Activated naive CD8-positive, alpha-beta T cell treated with anti-CD3 and anti-CD28 coated beads for 36 hours (primary cell): ENCODE measurements at regions not wholly inside any gene's neighbourhood (a gene's known extent, or its start where the extent isn't known, plus 50 kb on each side); places are given as distances from the start of the nearest gene placed in this dataset.

Source experiments
- DNase-seq: peaks from one replicate; pipeline ENCODE4 v3.0.0; 2021
- H3K27ac Mint-ChIP-seq: one replicate; pipeline ENCODE4 v1.8.0; 2022; ENCODE audit warnings: mild to moderate bottlenecking, moderate library complexity, mixed read lengths
- H3K27me3 Mint-ChIP-seq: one replicate; pipeline ENCODE4 v1.8.0; 2022; ENCODE audit warnings: mild to moderate bottlenecking, mixed read lengths
- H3K36me3 Mint-ChIP-seq: one replicate; pipeline ENCODE4 v1.8.0; 2021; ENCODE audit warnings: mild to moderate bottlenecking, mixed read lengths
- H3K4me1 Mint-ChIP-seq: one replicate; pipeline ENCODE4 v1.8.0; 2021; ENCODE audit warnings: mixed read lengths
- H3K4me3 Mint-ChIP-seq: one replicate; pipeline ENCODE4 v1.8.0; 2022; ENCODE audit warnings: mild to moderate bottlenecking, moderate library complexity, mixed read lengths
- H3K9me3 Mint-ChIP-seq: one replicate; pipeline ENCODE4 v1.8.0; 2022; ENCODE audit warnings: mixed read lengths

DNA sequence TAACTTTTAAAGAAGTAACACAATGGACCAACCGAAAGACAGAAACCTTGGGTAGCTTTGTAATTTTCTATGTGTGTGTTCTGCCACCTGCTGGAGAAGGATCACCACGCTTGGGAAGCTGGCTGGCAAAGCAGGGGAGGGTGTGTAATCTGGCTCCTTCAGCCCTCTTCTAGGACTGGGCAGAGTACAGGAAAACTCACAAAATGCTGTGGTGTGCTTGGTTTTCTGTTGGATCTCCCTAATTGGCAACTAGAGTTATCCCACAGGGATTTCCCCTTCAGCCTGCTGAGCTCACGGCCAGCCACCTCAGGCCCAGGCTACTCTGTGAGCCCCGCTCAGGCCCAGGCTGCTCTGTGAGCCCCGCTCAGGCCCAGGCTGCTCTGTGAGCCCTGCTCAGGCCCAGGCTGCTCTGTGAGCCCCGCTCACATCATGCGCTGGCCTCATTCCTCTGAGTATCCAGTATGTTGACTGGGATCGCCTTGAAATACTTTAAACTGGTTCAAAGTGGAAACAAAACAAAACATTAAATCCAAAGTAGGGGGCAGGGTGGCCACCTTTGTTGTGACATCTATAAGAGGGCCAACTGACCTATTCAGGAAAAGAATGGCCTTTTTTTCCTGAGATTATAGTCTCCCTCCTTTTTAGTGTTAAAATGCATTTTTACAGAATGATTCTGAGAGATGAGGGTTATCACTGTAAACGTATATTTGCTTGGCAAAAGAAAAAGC, 52.0 kb upstream of the RNU6-8 start:
- Mint-ChIP-seq H3K27me3 (no peaks in the 10 kb centered on the region), H3K4me3 (no peak overlapping the region), H3K9me3 (no peaks in the 10 kb centered on the region), H3K4me1 (peaks cover 17% of the 10 kb centered on the region), H3K27ac (no peak overlapping the region), H3K36me3 (no peaks in the 10 kb centered on the region)
- peak; percentile 26 for DNase-seq

DNA sequence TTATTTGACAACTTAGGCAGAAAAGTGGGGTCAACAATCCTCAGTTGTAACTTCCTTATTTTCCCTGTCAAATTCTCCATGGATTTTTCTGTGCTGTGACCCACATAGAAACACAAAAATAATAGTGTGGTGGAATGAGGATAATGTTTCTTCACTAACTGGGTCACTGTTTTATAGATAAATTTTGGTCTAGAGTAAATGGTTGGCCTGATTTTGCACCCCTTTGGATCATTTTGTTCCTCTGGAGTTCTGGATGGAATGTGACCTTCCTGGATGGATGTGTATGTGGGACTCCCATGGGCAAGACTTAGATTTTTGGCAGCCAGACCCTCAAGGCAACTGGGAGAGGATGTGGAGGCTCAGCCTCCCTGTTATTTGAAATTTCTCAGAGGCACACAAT, 52.7 kb upstream of the RNU6-8 start:
- Mint-ChIP-seq H3K27me3 (no peaks in the 10 kb centered on the region), H3K4me3 (no peak overlapping the region), H3K27ac (no peak overlapping the region), H3K36me3 (no peaks in the 10 kb centered on the region), H3K9me3 (no peaks in the 10 kb centered on the region), H3K4me1 (peaks cover 17% of the 10 kb centered on the region)
- DNase-seq: no peak

DNA sequence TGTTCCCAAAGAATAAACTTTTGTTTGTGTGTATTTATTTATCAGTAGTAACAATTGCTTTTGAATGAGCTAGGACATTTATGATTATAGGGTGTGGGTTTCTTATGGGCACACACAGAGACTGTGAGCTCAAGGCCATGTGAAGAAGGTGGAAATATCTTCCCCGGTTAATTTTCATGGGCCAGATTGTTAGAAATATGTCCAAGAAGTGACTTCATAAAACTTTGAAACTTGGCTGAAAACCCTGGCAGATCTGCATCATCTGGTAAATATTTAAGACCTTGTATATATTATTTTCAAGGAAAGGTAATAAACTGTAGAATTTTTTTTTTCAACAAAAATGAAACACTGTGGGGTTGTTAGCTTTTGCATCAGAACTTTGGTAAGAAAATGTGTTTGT, 53.5 kb upstream of the RNU6-8 start:
- H3K4me1 Mint-ChIP-seq: peaks cover 17% of the 10 kb centered on the region
- H3K36me3 Mint-ChIP-seq: no peaks in the 10 kb centered on the region
- H3K9me3 Mint-ChIP-seq: no peaks in the 10 kb centered on the region
- no peak overlapping the region for H3K4me3 Mint-ChIP-seq
- no peak overlapping the region for H3K27ac Mint-ChIP-seq
- no peak for DNase-seq
- no peaks in the 10 kb centered on the region for H3K27me3 Mint-ChIP-seq

DNA sequence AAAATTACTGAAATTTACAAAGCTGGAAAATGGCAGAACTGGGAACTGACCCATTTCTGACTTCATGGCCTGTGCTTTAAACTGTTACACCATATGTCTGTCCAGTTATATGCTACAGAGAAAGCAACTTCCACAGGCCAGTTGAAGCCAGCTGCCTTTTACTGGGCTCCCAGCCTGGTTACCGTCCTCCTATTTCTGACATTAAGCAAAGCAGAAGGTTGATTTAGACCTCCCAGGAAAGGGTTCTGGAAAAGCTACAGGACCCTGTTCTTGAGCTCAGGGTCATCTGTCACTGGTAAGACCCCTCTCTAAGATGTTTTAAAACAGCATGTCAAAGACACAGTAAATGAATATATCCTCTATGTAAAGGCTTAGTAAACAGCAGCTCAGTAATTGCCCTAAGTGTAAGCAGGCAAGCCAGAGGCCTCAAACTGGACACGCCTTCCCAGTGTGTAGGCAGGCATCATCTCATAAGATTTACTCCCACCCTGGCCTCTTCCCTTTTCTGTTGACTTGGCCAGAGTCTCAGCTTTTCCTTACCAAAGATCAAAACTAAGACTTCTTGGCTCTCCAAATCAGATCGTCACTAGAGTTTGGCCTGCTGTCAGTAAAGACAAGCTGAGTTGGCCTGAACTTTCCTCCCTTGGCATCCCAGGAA, 55.4 kb upstream of the RNU6-8 start:
- H3K4me3 Mint-ChIP-seq: no peak overlapping the region
- no peak overlapping the region for H3K27ac Mint-ChIP-seq
- no peak for DNase-seq

DNA sequence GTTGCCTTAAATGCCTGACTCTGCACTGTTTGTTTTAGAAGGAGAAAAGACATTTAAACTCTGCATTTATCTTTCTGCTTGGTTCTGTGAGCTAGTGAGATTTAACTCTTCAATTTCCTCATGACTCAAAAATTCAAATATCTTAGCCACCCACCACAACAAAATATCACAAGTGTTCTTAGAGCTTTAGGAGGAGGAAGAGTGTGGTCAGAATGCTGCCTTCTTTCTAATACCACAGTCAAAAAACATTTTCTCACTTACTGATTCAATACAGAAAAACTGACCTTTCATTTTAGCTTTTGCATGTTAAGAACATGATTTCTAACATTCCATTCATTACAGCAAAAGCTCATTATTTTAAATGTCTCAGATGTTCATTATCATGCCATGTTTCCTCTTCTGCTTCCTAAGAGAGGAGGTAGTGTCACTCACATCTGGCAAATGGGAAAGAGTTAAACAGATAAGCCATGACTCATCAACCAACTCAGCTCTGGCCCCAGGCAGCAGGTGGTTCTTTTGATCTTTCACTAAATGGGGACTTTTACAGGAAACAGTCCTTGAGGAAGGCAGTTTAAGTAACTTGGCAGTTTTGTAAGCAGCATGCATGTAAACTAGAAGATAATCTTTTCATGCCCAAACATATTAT, 56.4 kb upstream of the RNU6-8 start:
- DNase-seq: peak; percentile 22
- Mint-ChIP-seq H3K4me1 (peaks cover 17% of the 10 kb centered on the region), H3K9me3 (peaks cover 9% of the 10 kb centered on the region), H3K36me3 (peaks cover 8% of the 10 kb centered on the region), H3K27ac (peak overlapping the region; percentile 59), H3K27me3 (no peaks in the 10 kb centered on the region), H3K4me3 (peak overlapping the region; percentile 40)

More for the DNA sequence above, 55.4 kb upstream of the RNU6-8 start:
- H3K36me3 Mint-ChIP-seq: no peaks in the 10 kb centered on the region
- no peaks in the 10 kb centered on the region for H3K9me3 Mint-ChIP-seq
- no peaks in the 10 kb centered on the region for H3K27me3 Mint-ChIP-seq
- peaks cover 17% of the 10 kb centered on the region for H3K4me1 Mint-ChIP-seq

DNA sequence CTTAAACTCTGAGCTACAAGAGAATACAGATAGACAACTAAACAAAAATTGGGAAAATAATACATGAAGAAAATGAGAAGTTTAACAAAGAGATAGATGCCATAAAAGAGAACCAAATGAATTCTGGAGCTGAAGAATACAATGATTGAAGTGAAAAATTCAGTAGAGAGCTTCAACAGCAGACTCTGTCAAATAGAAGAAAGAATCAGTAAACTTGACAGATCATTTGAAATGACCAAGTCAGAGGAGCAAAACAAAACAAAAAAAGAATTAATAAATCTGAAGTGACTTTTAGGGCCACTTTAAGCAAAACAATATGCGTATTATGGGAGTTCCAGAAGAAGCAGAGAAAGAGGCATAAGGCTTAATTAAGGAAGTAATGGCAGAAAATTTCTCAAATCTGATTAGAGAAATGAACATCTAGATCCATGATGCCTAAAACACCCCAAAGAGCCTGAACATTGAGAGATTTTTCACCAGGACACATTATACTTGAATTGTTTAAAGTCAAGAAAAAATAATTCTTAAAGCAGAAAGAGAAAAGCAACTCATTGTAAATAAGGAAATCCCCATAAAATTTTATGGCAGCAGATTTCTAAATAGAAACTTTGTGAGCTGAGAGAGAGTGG, 61.0 kb upstream of the RNU6-8 start:
- no peaks in the 10 kb centered on the region for H3K27me3 Mint-ChIP-seq
- no peak for DNase-seq
- no peak overlapping the region for H3K4me3 Mint-ChIP-seq
- peaks cover 11% of the 10 kb centered on the region for H3K4me1 Mint-ChIP-seq
- H3K9me3 Mint-ChIP-seq: peaks cover 21% of the 10 kb centered on the region
- no peak overlapping the region for H3K27ac Mint-ChIP-seq
- H3K36me3 Mint-ChIP-seq: peaks cover 15% of the 10 kb centered on the region

DNA sequence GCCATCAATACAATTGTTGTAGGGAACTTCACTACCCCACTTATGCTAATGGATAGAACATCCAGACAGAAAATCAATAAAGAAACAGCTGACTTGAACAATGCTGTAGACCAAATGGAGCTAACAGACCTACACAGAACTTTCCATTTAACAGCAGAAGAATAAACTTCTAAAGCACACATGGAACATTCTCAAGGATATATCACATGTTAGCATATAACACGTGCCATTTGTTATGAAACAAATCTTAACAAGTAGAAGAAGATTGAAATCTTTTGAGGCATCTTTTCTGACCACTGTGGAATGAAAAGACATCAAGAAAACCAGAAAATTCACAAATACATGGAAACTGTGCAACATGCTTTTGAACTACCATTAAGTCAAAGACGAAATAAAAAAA, 62.5 kb upstream of the RNU6-8 start:
- Mint-ChIP-seq H3K27me3 (no peaks in the 10 kb centered on the region), H3K4me3 (no peak overlapping the region), H3K9me3 (peaks cover 21% of the 10 kb centered on the region), H3K36me3 (peaks cover 15% of the 10 kb centered on the region), H3K4me1 (no peaks in the 10 kb centered on the region), H3K27ac (no peak overlapping the region)
- no peak for DNase-seq

DNA sequence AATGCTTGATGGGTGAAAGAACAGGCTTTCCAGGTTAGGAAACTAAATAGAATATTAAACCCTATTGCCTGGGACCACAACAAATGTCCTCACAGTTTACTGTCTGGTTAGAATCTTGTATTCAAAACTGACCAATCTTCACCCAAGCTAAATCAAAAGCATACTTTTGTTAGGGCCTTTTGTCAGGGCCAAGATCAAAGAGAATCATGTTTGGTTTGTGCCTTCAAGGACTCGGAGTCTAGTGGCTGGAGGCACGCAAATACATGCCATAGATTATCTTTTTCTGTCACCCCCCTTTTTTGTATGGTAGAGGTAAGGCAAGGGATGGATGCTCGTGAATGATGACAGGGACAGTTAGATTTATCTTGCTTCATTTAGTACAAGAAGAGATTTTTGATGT, 51.1 kb upstream of the AKAP6 start:
- no peak overlapping the region for H3K27ac Mint-ChIP-seq
- peaks cover 22% of the 10 kb centered on the region for H3K9me3 Mint-ChIP-seq
- H3K36me3 Mint-ChIP-seq: peaks cover 5% of the 10 kb centered on the region
- H3K27me3 Mint-ChIP-seq: peaks cover 5% of the 10 kb centered on the region
- no peak for DNase-seq
- no peaks in the 10 kb centered on the region for H3K4me1 Mint-ChIP-seq
- no peak overlapping the region for H3K4me3 Mint-ChIP-seq
